Endothelial cell of hepatic sinusoid (primary cell): ENCODE measurements at regions not wholly inside any gene's neighbourhood (a gene's known extent, or its start where the extent isn't known, plus 50 kb on each side); places are given as distances from the start of the nearest gene placed in this dataset.
"Not testable (repeated sequence)": the region's sequence is repeated elsewhere in the genome, so short reads cannot be mapped to it uniquely, and the experiment has no call there.

Experiments used
- in situ Hi-C: cut with HindIII; loops from 2 replicates; pipeline ENCODE4 v1.10.0; 2017; ENCODE audit warnings: low sequenced_read_pairs

DNA sequence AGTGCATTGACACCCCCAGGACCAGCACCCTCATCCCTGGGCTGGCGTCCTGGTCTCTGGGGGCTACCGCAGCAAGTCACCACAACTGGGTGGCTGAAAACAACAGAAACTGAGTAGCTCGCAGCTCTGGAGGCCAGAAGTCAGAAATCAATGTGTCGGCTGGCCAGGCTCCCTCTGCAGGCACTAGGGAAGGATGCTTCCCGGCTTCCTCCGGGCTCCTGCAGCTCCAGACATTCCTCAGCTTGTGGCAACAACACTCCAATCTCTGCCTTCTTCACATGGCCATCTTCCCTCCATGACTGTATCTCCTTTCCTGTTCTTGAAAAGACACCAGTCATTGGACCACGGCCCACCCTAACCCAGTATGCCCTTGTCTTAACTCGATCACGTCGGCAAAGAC, 224.2 kb downstream of the NPHP4 start:
- in situ Hi-C loops: no loop called here

DNA sequence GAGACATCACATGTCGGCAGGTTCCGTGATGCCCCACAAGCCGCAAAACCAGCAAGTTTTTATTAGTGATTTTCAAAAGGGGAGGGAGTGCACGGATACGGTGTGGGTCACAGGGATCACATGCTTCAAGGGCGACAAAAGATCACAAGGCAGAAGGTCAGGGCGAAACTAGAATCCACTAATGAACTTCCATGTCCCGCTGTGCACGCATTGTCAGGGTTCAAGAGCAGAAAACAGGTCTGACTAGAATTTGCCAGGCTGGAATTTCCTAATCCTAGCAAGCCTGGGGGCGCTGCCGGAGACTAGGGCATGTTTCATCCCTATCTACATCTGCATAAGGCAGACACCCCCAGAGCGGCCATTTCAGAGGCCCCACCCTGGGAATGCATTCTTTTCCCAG, 225.2 kb downstream of the NPHP4 start:
- in situ Hi-C loops: not testable (repeated sequence)

DNA sequence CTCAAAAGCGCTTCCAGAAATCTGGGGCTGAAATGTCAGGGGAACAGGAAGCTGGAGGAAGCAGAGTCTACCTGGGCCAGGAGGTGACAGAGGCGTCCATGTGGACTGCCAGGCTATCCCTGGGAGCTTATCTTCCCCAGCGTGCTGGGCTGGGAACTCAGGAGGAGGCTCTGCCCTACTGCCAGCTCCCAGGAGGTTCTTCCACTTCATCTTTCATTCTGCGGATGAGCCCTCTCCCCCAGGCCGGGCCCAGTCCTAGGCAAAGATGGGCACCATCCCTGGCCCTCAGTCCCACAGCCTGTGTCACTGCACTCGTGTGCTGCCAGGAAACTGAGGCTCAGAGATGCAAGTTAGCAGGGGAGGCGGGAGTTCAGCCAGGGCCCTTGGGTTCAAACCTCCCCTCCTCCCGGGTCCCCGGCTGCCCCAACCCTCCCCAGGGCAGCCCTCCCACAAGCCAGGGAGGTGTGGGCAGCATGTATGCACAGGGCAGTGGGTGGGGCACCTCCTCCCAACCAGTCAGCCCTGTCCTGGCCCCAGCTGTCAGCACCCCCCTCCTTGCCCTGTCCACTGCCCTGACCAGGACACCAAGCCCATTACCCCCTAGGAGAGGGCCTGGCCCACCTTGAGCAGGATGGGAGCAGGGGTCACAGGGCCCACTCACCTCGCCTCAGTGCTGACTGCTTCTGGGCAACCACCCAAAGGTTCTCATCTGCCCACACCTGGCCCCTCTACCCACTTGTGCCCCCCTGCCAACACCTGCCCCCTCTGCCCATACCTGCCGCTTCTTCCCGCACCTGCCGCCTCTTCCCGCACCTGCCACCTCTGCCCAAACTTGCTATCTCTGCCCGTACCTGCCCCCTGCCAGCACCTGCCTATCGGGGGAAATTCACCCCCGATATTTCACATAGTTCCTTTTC, 226.0 kb downstream of the NPHP4 start:
- in situ Hi-C loops: no loop called here

DNA sequence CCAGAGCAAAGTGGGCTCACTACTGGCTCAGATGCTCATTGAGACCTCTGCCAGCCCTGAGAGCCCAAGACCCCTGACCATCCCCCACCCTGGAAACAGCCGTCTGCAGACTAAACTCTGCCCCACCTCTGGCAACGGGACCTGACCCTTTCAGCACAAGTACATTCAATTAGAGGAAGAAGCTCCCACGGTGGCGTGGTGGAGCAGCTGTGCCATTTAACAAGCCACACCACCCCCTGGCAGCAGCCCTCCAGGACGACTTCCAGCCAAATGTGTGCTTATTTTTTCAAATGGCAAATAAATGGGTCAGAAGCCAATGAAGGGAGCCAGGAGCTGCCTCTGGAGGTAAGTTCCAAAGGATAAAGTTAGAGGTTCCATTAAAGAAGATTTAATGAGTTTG, 226.7 kb downstream of the NPHP4 start:
- in situ Hi-C loops: no loop called here

- in situ Hi-C loops: no loop called here
Measured at GRCh38 chr1:5764959-5765358, 227.3 kb downstream of the NPHP4 start.

GRCh38 chr1:5764464-5764863, 227.8 kb downstream of the NPHP4 start:
- in situ Hi-C loops: no loop called here

GRCh38 chr1:5763696-5764370, 228.4 kb downstream of the NPHP4 start:
- in situ Hi-C loops: no loop called here

DNA sequence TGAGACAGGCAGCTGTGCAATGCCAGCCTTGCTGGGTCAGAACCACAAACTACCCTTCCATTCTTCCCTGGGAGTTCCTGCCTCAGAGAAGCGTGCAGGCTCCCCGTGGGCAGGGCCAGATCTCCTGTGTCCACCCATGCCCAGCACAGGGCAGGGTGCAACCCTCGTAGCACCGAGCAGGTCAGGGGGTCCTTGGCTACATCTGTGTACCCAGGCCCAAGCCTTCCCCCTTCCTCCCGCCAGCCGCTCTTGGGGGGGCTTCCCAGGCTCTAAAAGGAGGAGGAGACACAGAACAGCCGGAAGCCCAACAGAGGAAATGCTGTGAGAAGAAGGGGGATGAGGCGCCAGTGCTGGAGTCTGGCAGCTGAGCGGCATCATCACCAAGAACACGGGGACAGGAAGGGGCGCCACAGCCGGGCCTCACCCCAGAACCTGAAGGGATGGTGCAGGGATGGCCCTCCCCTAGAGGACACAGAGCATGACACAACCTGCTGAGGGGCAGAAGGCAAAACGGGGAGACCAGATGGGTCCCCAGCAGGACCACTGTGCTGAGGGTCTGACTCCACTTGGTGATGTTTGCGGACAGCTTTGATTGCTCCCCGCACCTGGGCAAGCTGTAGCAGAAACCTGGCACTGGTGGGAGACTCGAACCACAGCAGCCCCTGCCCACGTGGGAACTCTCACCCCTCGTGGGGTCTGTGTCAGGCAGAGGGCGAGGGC, 233.2 kb downstream of the NPHP4 start:
- in situ Hi-C loops: no loop called here

- in situ Hi-C loops: no loop called here
Measured at GRCh38 chr1:5758000-5758858, 234.0 kb downstream of the NPHP4 start.

DNA sequence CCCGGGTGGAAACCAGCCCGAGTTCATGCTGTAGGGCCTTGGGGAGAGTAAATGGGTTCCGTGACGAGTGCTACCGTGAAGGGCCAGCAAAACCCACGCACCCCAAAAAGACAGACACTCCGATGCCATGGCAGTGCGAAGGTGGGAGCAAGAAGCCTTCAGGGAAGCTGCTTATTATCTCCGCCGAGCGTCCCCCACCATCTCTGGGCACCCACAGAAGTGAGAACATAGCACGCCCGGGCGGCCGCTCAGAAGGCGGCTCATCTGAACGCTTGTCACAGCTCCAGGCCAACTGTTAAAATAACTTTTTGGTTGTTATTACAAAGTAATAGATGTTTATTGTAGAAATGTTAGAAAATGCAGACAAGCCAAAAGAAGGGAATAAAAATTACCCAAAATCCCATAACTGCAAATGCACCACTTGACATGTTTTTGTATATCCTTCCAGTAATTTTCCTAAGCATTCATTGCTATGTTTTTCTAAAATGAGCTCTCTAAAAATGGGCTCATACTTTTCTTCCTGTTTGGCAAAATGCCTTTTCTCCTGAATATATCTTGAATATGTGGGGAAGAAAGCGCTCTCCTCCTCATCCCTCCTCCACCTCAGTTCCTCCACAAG, 234.9 kb downstream of the NPHP4 start:
- in situ Hi-C loops: no loop called here

GRCh38 chr1:5756434-5757186, 235.6 kb downstream of the NPHP4 start:
- in situ Hi-C loops: no loop called here

DNA sequence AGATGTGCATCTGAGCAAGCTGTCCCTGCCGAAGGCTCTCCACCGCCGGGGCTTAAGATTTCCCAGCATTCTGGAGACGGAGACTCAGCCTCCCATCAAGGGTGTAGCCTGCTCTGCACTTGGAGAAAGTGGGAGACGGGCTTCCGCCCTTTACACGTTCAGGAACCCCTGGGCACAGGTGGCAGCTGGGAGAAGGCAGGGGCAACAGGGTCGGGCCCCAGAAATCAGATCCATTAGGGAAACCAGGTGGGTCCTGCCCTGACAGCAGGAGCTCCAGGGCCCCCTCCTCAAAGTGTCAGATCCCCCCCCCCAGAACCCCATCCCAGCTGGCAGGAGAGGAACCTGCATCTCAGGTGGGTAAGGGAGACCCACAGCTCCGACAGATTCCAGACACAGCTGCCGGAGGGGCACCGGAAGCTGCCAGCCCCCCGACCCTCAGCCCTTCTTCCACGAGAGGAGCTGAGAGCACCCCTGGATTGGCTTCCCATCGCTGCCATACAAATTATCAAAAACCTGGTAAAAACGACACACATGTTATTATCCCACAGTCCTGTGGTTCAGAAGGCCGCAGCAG, 236.6 kb downstream of the NPHP4 start:
- in situ Hi-C loops: no loop called here

- in situ Hi-C loops: no loop called here
Measured at GRCh38 chr1:5754817-5755551, 237.2 kb downstream of the NPHP4 start.

GRCh38 chr1:5753549-5754421, 238.4 kb downstream of the NPHP4 start:
- in situ Hi-C loops: no loop called here

GRCh38 chr1:5752746-5753548, 239.3 kb downstream of the NPHP4 start:
- in situ Hi-C loops: no loop called here

DNA sequence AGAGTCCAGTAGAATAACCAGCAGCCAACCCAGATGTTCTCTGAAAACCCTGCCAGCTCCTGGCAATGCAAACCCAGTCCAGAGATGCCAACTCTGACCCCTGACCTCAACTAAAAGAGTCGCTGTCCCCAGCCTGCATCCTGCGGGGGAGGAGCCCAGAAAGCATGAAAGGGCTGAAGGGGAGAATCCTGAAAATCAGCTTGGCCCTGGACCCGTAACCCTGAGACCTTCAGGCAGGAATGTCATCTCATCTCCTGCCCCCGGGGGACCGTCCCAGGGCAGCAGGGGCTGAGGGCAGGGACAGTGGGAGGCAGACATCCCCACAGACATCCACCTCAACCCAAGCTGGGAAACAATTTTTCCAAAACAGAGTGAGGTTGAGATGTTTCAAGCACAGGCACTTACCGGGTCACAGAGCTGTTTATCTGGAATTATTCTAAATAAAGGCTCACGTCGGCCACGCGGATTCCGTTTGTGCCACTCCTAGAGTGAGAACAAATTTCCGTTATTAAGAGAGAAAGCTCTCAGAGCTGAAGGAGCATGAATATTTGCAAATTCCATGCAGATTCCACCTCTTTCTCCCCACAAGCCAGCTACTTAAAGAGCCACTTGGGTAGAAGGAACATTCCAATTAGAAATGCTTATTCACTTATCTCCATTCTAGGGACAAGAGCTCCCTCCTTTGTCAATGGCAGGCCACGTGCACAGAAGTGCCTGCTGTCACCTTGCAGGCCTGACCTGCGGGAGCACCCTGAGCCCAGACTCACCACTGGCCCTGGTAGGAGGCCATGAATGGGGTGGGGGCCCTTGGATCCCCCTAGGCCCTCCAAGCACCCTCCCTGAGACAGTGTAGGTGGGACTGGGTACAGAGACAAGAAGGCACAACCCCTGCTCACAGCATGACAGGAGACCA, 240.1 kb downstream of the NPHP4 start:
- in situ Hi-C loops: no loop called here
